Neural progenitor cell (in vitro differentiated cells): ENCODE measurements at regions not wholly inside any gene's neighbourhood (a gene's known extent, or its start where the extent isn't known, plus 50 kb on each side); places are given as distances from the start of the nearest gene placed in this dataset.

ENCODE experiments used
- DNase-seq: peaks from one replicate; pipeline ENCODE4 v3.0.0-alpha.2; 2016; ENCODE audit warnings: low spot score
- H2AFZ ChIP-seq: fragments of 200-600 bp; sonication (generic); replicated peaks from 2 replicates; pipeline ENCODE4 v1.6.1; 2016; ENCODE audit warnings: antibody characterized with exemption
- H3F3A ChIP-seq: fragments of 200-600 bp; sonication (generic); 2 replicates; pipeline ENCODE4 v1.6.1; 2016; ENCODE audit warnings: antibody characterized with exemption, low read depth
- H3K27ac ChIP-seq: fragments of 200-600 bp; sonication (generic); 2 replicates; pipeline ENCODE4 v1.5.1; 2016; ENCODE audit warnings: mild to moderate bottlenecking
- H3K27me3 ChIP-seq: fragments of 200-600 bp; sonication (generic); 2 replicates; pipeline ENCODE4 v1.6.1; 2016; ENCODE audit warnings: mild to moderate bottlenecking, moderate library complexity
- H3K36me3 ChIP-seq: fragments of 200-600 bp; sonication (generic); 2 replicates; pipeline ENCODE4 v1.5.1; 2016
- H3K4me1 ChIP-seq: fragments of 200-600 bp; sonication (generic); 2 replicates; pipeline ENCODE4 v1.6.1; 2016; ENCODE audit warnings: mixed run types
- H3K4me2 ChIP-seq: fragments of 200-600 bp; sonication (generic); 2 replicates; pipeline ENCODE4 v1.6.1; 2016
- H3K4me3 ChIP-seq: fragments of 200-600 bp; sonication (generic); 2 replicates; pipeline ENCODE4 v1.5.1; 2016
- H3K79me2 ChIP-seq: fragments of 200-600 bp; sonication (generic); 2 replicates; pipeline ENCODE4 v1.6.1; 2016; ENCODE audit warnings: low read depth
- H3K9ac ChIP-seq: fragments of 200-600 bp; sonication (generic); 2 replicates; pipeline ENCODE4 v1.6.1; 2016
- H3K9me3 ChIP-seq: fragments of 200-600 bp; sonication (generic); 2 replicates; pipeline ENCODE4 v1.5.1; 2016; ENCODE audit warnings: low read depth
- H4K20me1 ChIP-seq: fragments of 200-600 bp; sonication (generic); 2 replicates; pipeline ENCODE4 v1.6.1; 2016; ENCODE audit warnings: low read depth
- H3K27ac Mint-ChIP-seq: 3 replicates; pipeline ENCODE4 v1.8.0; 2021; ENCODE audit warnings: mixed read lengths
- H3K27me3 Mint-ChIP-seq: 2 replicates; pipeline ENCODE4 v1.8.0; 2022; ENCODE audit warnings: low read depth, mild to moderate bottlenecking, inconsistent platforms, moderate library complexity, mixed read lengths; ENCODE audit not compliant: insufficient read depth
- H3K36me3 Mint-ChIP-seq: 3 replicates; pipeline ENCODE4 v1.8.0; 2021; ENCODE audit warnings: mixed read lengths
- H3K4me1 Mint-ChIP-seq: 3 replicates; pipeline ENCODE4 v1.8.0; 2021; ENCODE audit warnings: mixed read lengths
- H3K4me3 Mint-ChIP-seq: 3 replicates; pipeline ENCODE4 v1.8.0; 2021; ENCODE audit warnings: mild to moderate bottlenecking, moderate library complexity, mixed read lengths
- H3K9me3 Mint-ChIP-seq: 3 replicates; pipeline ENCODE4 v1.8.0; 2020; ENCODE audit warnings: mixed read lengths
- CTCF ChIP-seq: fragments of 200-600 bp; sonication (generic); IDR thresholded peaks from 2 replicates; pipeline ENCODE4 v1.5.1; 2017; ENCODE audit warnings: antibody characterized with exemption, mild to moderate bottlenecking
- EZH2 ChIP-seq: fragments of 200-600 bp; sonication (generic); IDR thresholded peaks from 2 replicates; pipeline ENCODE4 v1.6.1; 2017; ENCODE audit warnings: antibody characterized with exemption, mild to moderate bottlenecking, moderate library complexity
- EZH2phosphoT487 ChIP-seq: fragments of 200-600 bp; sonication (generic); IDR thresholded peaks from 2 replicates; pipeline ENCODE4 v1.6.1; 2017; ENCODE audit warnings: antibody characterized with exemption

GRCh38 chr2:150030436-150031190, 443.0 kb upstream of the MMADHC start:
- H3K4me2 ChIP-seq = no peak overlapping the region
- no peak for TF ChIP-seq EZH2
- no peak for TF ChIP-seq CTCF
- TF ChIP-seq EZH2phosphoT487 = no peak

GRCh38 chr2:150028322-150028721, 440.7 kb upstream of the MMADHC start:
- H3K36me3 Mint-ChIP-seq = no peaks in the 10 kb centered on the region
- H3K4me2 ChIP-seq = no peak overlapping the region

More at GRCh38 chr2:150030436-150031190, 443.0 kb upstream of the MMADHC start:
- H3K4me1 ChIP-seq = peaks cover 7% of the 10 kb centered on the region
- Mint-ChIP-seq H3K27me3 (no peaks in the 10 kb centered on the region), H3K9me3 (no peaks in the 10 kb centered on the region), H3K4me1 (peaks cover 7% of the 10 kb centered on the region), H3K36me3 (no peaks in the 10 kb centered on the region), H3K4me3 (no peak overlapping the region), H3K27ac (no peak overlapping the region)
- no peak overlapping the region for H3K9ac ChIP-seq
- no peak overlapping the region for H2AFZ ChIP-seq
- H3K9me3 ChIP-seq = no peaks in the 10 kb centered on the region
- no peak overlapping the region for H3K27ac ChIP-seq
- H4K20me1 ChIP-seq = no peaks in the 10 kb centered on the region
- no peaks in the 10 kb centered on the region for H3K27me3 ChIP-seq
- peaks cover 2% of the 10 kb centered on the region for H3F3A ChIP-seq
- H3K79me2 ChIP-seq = no peaks in the 10 kb centered on the region
- H3K36me3 ChIP-seq = no peaks in the 10 kb centered on the region
- no peak for DNase-seq
- H3K4me3 ChIP-seq = no peak overlapping the region

GRCh38 chr2:150027164-150027563, 439.6 kb upstream of the MMADHC start:
- Histone ChIP-seq H3K4me1 (peaks cover under 1% of the 10 kb centered on the region), H3K27ac (no peak overlapping the region)
- DNase-seq = no peak

More at GRCh38 chr2:150028322-150028721, 440.7 kb upstream of the MMADHC start:
- no peak overlapping the region for H3K4me3 Mint-ChIP-seq
- Histone ChIP-seq H3K36me3 (no peaks in the 10 kb centered on the region), H2AFZ (no peak overlapping the region), H3K4me1 (no peaks in the 10 kb centered on the region), H4K20me1 (no peaks in the 10 kb centered on the region), H3K9me3 (no peaks in the 10 kb centered on the region), H3K79me2 (no peaks in the 10 kb centered on the region), H3K9ac (no peak overlapping the region), H3F3A (peaks cover 8% of the 10 kb centered on the region), H3K4me3 (no peak overlapping the region), H3K27me3 (no peaks in the 10 kb centered on the region), H3K27ac (no peak overlapping the region)
- H3K9me3 Mint-ChIP-seq = no peaks in the 10 kb centered on the region
- TF ChIP-seq CTCF (no peak), EZH2 (no peak)
- DNase-seq = no peak
- H3K27me3 Mint-ChIP-seq = no peaks in the 10 kb centered on the region
- no peak overlapping the region for H3K27ac Mint-ChIP-seq
- peaks cover 7% of the 10 kb centered on the region for H3K4me1 Mint-ChIP-seq

More at GRCh38 chr2:150027164-150027563, 439.6 kb upstream of the MMADHC start:
- no peaks in the 10 kb centered on the region for H3K36me3 ChIP-seq
- Mint-ChIP-seq H3K27me3 (no peaks in the 10 kb centered on the region), H3K27ac (no peak overlapping the region), H3K9me3 (no peaks in the 10 kb centered on the region), H3K36me3 (no peaks in the 10 kb centered on the region), H3K4me3 (no peak overlapping the region), H3K4me1 (peaks cover 9% of the 10 kb centered on the region)
- H3K9ac ChIP-seq = no peak overlapping the region
- no peak overlapping the region for H2AFZ ChIP-seq
- no peaks in the 10 kb centered on the region for H3K79me2 ChIP-seq
- H3K27me3 ChIP-seq = no peaks in the 10 kb centered on the region
- H3K4me2 ChIP-seq = no peak overlapping the region
- no peak overlapping the region for H3K4me3 ChIP-seq
- TF ChIP-seq EZH2phosphoT487 = no peak
- TF ChIP-seq EZH2 = no peak
- no peak for TF ChIP-seq CTCF
- H4K20me1 ChIP-seq = no peaks in the 10 kb centered on the region
- H3K9me3 ChIP-seq = no peaks in the 10 kb centered on the region
- H3F3A ChIP-seq = peaks cover 16% of the 10 kb centered on the region
